ENCODE measurements at regions not wholly inside any gene's neighbourhood (a gene's known extent, or its start where the extent isn't known, plus 50 kb on each side); places are given as distances from the start of the nearest gene placed in this dataset.

GRCh38 chr2:78068808-78069207 lies 546.6 kb upstream of the LRRTM4 start:
- Histone ChIP-seq H3K9me2 (ENCODE audit: insufficient read depth) (no peaks in the 10 kb centered on the region), H3K4me3 (no peak overlapping the region), H3K4me1 (replicated peaks; ENCODE audit: insufficient read depth) (no peaks in the 10 kb centered on the region), H3K9me3 (ENCODE audit: insufficient read depth, low read depth) (no peaks in the 10 kb centered on the region), H3K27me3 (ENCODE audit: insufficient read depth, low read depth) (no peaks in the 10 kb centered on the region), H4K20me1 (ENCODE audit: insufficient read depth) (no peaks in the 10 kb centered on the region), H3K4me2 (no peak overlapping the region), H3F3A (ENCODE audit: insufficient read depth, low read depth) (no peaks in the 10 kb centered on the region), H3K27ac (no peak overlapping the region), H2AFZ (no peak overlapping the region), H3K79me2 (ENCODE audit: low read depth) (no peaks in the 10 kb centered on the region), H3K36me3 (ENCODE audit: low read depth) (no peaks in the 10 kb centered on the region)
- ChIA-PET POLR2A (ENCODE audit: unreplicated experiment) (no interaction called here), CTCF (no interaction called here)
- intact Hi-C loops (cut with micrococcal nuclease; ENCODE audit: unreplicated experiment) = no loop called here
- TF ChIP-seq EZH2 (IDR thresholded peaks at IDR 0.05; ENCODE audit: low read depth) (no peak), CTCF (conservative IDR thresholded peaks at IDR 0.05) (no peak)
- no peak for DNase-seq
- no TSS peak for BruUV-seq (replicated peaks)

GRCh38 chr2:78070693-78071092 lies 548.5 kb upstream of the LRRTM4 start:
- BruUV-seq (replicated peaks) = no TSS peak
- H3K9me3 ChIP-seq (ENCODE audit: insufficient read depth, low read depth) = no peaks in the 10 kb centered on the region
- H3K27me3 ChIP-seq (ENCODE audit: insufficient read depth, low read depth) = no peaks in the 10 kb centered on the region
- ChIA-PET POLR2A (ENCODE audit: unreplicated experiment) (no interaction called here), CTCF (no interaction called here)
- no peaks in the 10 kb centered on the region for H3F3A ChIP-seq (ENCODE audit: insufficient read depth, low read depth)
- no peaks in the 10 kb centered on the region for H4K20me1 ChIP-seq (ENCODE audit: insufficient read depth)
- TF ChIP-seq CTCF (conservative IDR thresholded peaks at IDR 0.05) = no peak
- TF ChIP-seq EZH2 (IDR thresholded peaks at IDR 0.05; ENCODE audit: low read depth) = no peak
- no peaks in the 10 kb centered on the region for H3K9me2 ChIP-seq (ENCODE audit: insufficient read depth)
- no peak overlapping the region for H3K4me2 ChIP-seq
- H3K4me3 ChIP-seq = no peak overlapping the region
- H3K79me2 ChIP-seq (ENCODE audit: low read depth) = no peaks in the 10 kb centered on the region
- H3K27ac ChIP-seq = no peak overlapping the region
- H2AFZ ChIP-seq = no peak overlapping the region
- H3K36me3 ChIP-seq (ENCODE audit: low read depth) = no peaks in the 10 kb centered on the region
- no peaks in the 10 kb centered on the region for H3K4me1 ChIP-seq (replicated peaks; ENCODE audit: insufficient read depth)
- DNase-seq = no peak
- intact Hi-C loops (cut with micrococcal nuclease; ENCODE audit: unreplicated experiment) = no loop called here

GRCh38 chr2:78077633-78078032 lies 555.5 kb upstream of the LRRTM4 start:
- no peak for DNase-seq
- no peaks in the 10 kb centered on the region for H4K20me1 ChIP-seq (ENCODE audit: insufficient read depth)
- no peak overlapping the region for H2AFZ ChIP-seq
- TF ChIP-seq EZH2 (IDR thresholded peaks at IDR 0.05; ENCODE audit: low read depth) (no peak), CTCF (conservative IDR thresholded peaks at IDR 0.05) (no peak)
- intact Hi-C loops (cut with micrococcal nuclease; ENCODE audit: unreplicated experiment) = no loop called here
- no peaks in the 10 kb centered on the region for H3K4me1 ChIP-seq (replicated peaks; ENCODE audit: insufficient read depth)
- no peaks in the 10 kb centered on the region for H3K9me2 ChIP-seq (ENCODE audit: insufficient read depth)
- BruUV-seq (replicated peaks) = no TSS peak
- ChIA-PET POLR2A (ENCODE audit: unreplicated experiment) (no interaction called here), CTCF (no interaction called here)
- H3F3A ChIP-seq (ENCODE audit: insufficient read depth, low read depth) = no peaks in the 10 kb centered on the region
- H3K36me3 ChIP-seq (ENCODE audit: low read depth) = no peaks in the 10 kb centered on the region
- H3K9me3 ChIP-seq (ENCODE audit: insufficient read depth, low read depth) = no peaks in the 10 kb centered on the region
- H3K27ac ChIP-seq = no peak overlapping the region
- H3K27me3 ChIP-seq (ENCODE audit: insufficient read depth, low read depth) = no peaks in the 10 kb centered on the region
- no peak overlapping the region for H3K4me3 ChIP-seq
- H3K4me2 ChIP-seq = no peak overlapping the region
- H3K79me2 ChIP-seq (ENCODE audit: low read depth) = no peaks in the 10 kb centered on the region

Measured in PC-9 (cell line).